ENCODE measurements at regions not wholly inside any gene's neighbourhood (a gene's known extent, or its start where the extent isn't known, plus 50 kb on each side); places are given as distances from the start of the nearest gene placed in this dataset.

GRCh38 chr3:20516311-20516710, 330.3 kb upstream of the SGO1 start:
- Histone ChIP-seq H3K23me2 (ENCODE audit: insufficient read length, low read depth, low read length, poor library complexity, severe bottlenecking) (no peaks in the 10 kb centered on the region), H3K23ac (ENCODE audit: insufficient read length, low read depth, low read length) (no peak overlapping the region), H2BK5ac (ENCODE audit: insufficient read length, low read length) (no peak overlapping the region), H3K4ac (ENCODE audit: low read depth, low read length) (no peak overlapping the region), H2BK15ac (ENCODE audit: low read depth, low read length) (no peak overlapping the region), H3T11ph (ENCODE audit: low read length) (no peak overlapping the region), H2AFZ (ENCODE audit: low read length) (no peak overlapping the region), H3K4me1 (ENCODE audit: insufficient read depth, low read length) (no peaks in the 10 kb centered on the region), H3K9ac (ENCODE audit: extremely low read depth, insufficient read length, low read length) (no peak overlapping the region), H3K79me1 (ENCODE audit: insufficient read depth, low read depth, low read length, poor library complexity, severe bottlenecking) (no peaks in the 10 kb centered on the region), H4K8ac (replicated peaks; ENCODE audit: insufficient read length, low read depth, low read length) (no peak overlapping the region), H3K79me2 (ENCODE audit: insufficient read depth, low read length) (no peaks in the 10 kb centered on the region), H2AK5ac (ENCODE audit: insufficient read length, low read length) (no peak overlapping the region), H3K18ac (ENCODE audit: insufficient read length, low read depth, low read length) (no peak overlapping the region), H3K4me2 (ENCODE audit: insufficient read depth, insufficient read length, low read length) (no peak overlapping the region), H4K20me1 (ENCODE audit: control insufficient read depth, insufficient read depth, insufficient read length) (no peaks in the 10 kb centered on the region), H3K9me3 (ENCODE audit: control insufficient read depth, low read depth, low read length) (no peaks in the 10 kb centered on the region), H3K14ac (ENCODE audit: insufficient read depth, low read length) (no peak overlapping the region), H3K56ac (ENCODE audit: insufficient read length, low read depth, low read length) (no peak overlapping the region), H2BK120ac (ENCODE audit: low read depth, low read length, poor library complexity, severe bottlenecking) (no peak overlapping the region), H3K27me3 (ENCODE audit: insufficient read depth, low read length) (no peaks in the 10 kb centered on the region), H4K5ac (ENCODE audit: insufficient read length, low read depth, low read length) (no peak overlapping the region), H2BK20ac (ENCODE audit: low read depth, low read length, poor library complexity, severe bottlenecking) (no peak overlapping the region), H4K91ac (ENCODE audit: insufficient read length, low read depth, low read length) (no peak overlapping the region), H2BK12ac (ENCODE audit: insufficient read length, low read depth, low read length) (no peak overlapping the region), H3K27ac (ENCODE audit: insufficient read length, low read depth, low read length) (no peak overlapping the region)
- no peak for TF ChIP-seq CTCF (conservative IDR thresholded peaks at IDR 0.05)
- Mint-ChIP-seq H3K27me3 (ENCODE audit: low read depth) (no peaks in the 10 kb centered on the region), H3K4me1 (peaks cover 4% of the 10 kb centered on the region in 2 experiments; a peak in 3 of 4 replicates), H3K36me3 (ENCODE audit: insufficient read depth in 1 of 3, low read depth in 3 of 3) (no peaks in the 10 kb centered on the region; a peak in 1 of 7 replicates), H3K9me3 (no peaks in the 10 kb centered on the region; a peak in 1 of 5 replicates), H3K27ac (no peak overlapping the region), H3K4me3 (no peak overlapping the region)
- no peak for DNase-seq

Measured in H9 (cell line).